C4-2B (cell line): ENCODE measurements at regions not wholly inside any gene's neighbourhood (a gene's known extent, or its start where the extent isn't known, plus 50 kb on each side); places are given as distances from the start of the nearest gene placed in this dataset.

Source experiments
- H3K27ac ChIP-seq: fragments of 450-650 bp; 2 replicates; pipeline ENCODE4 v1.5.1; 2017
- ZFX ChIP-seq: fragments of 450-650 bp; IDR thresholded peaks from 2 replicates; pipeline ENCODE4 v1.6.1; 2017
- TF ChIP-seq, protein P1 (sequence below): fragments of 450-650 bp; conservative IDR thresholded peaks from 2 replicates; pipeline ENCODE4 v1.5.1; 2017; ENCODE audit warnings: mild to moderate bottlenecking

DNA sequence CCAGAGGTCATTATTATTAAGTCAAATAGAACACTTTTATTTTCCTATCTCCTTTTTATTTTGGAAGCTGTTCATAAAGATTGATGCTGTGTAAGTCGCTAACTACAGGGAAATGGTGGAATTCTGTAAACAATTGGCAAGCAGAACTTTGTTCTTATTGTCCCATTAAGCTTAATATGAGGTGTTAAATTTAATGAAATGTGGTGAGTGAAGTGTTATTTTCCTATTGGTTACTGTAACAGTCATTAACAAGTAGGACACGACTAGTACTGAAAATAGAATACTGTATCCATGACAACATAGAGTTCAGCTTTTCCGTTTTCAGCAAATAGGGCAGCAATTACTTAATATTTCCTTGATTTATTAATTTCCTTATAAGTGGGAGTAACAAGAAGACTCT is 279.1 kb upstream of the ZEB2 start:
- TF ChIP-seq, protein P1, sequence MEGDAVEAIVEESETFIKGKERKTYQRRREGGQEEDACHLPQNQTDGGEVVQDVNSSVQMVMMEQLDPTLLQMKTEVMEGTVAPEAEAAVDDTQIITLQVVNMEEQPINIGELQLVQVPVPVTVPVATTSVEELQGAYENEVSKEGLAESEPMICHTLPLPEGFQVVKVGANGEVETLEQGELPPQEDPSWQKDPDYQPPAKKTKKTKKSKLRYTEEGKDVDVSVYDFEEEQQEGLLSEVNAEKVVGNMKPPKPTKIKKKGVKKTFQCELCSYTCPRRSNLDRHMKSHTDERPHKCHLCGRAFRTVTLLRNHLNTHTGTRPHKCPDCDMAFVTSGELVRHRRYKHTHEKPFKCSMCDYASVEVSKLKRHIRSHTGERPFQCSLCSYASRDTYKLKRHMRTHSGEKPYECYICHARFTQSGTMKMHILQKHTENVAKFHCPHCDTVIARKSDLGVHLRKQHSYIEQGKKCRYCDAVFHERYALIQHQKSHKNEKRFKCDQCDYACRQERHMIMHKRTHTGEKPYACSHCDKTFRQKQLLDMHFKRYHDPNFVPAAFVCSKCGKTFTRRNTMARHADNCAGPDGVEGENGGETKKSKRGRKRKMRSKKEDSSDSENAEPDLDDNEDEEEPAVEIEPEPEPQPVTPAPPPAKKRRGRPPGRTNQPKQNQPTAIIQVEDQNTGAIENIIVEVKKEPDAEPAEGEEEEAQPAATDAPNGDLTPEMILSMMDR: no peak
- no peak for TF ChIP-seq ZFX
- no peak overlapping the region for H3K27ac ChIP-seq

DNA sequence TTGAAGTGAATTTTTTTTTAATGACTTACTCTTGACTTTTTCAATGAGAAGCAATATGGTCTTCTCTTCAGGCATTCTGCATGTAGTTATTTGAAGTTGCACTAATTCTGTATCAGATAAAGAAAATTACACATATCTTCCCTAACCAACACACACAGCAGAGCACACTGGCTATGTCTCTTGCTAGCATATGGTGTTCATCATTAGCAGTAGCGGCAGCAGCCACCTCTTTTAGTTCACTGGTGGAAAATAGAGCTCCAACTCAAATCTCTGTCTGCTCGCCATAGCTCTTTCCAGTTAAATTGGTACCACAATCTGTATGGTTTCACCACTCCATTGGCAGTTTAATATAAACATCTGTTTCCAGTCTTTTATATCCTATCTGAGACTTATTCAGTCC is 278.1 kb upstream of the ZEB2 start:
- TF ChIP-seq ZFX: no peak
- TF ChIP-seq, protein P1: no peak

DNA sequence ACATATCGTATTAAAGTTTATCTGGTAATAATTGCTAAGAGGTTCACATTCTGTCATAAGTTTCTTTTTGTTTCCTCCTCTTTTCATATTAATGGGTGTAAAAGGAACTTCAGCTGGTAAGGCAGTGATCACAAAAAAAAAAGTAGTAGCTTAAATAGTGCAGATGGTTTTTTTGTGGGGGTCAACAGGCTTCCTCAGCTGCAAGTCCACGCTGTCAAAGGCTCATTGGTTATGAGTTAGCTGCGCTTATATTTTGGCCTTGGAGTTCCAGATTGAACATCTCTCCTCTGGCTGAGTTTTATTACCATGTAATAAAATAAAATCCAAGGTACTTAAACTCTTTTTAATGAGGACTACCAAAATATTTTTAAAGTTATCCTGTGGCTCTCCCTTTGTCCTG is 277.0 kb upstream of the ZEB2 start:
- H3K27ac ChIP-seq: no peak overlapping the region
- TF ChIP-seq, protein P1: no peak
- TF ChIP-seq ZFX: no peak

More for the DNA sequence above, 278.1 kb upstream of the ZEB2 start:
- H3K27ac ChIP-seq: no peak overlapping the region

DNA sequence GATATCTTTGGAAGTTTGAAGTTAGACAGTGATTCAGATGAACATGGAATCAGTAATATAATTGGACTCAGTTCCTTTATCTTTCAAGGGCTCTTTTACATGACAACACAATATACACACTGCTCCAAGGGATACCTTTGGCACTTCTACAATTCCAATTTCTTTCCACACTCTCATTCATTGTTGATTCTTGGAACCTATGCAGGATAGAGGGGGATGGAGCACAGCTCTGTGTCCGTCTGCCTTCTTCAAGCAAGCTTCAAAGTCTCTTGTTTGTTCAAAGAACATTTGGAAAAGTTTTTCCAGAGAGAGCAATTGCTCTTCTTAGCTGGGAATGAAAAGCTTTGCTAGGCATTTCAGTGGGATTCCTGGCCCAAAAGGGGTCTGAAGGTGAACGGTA is 276.2 kb upstream of the ZEB2 start:
- TF ChIP-seq, protein P1: no peak
- no peak for TF ChIP-seq ZFX
- H3K27ac ChIP-seq: no peak overlapping the region

DNA sequence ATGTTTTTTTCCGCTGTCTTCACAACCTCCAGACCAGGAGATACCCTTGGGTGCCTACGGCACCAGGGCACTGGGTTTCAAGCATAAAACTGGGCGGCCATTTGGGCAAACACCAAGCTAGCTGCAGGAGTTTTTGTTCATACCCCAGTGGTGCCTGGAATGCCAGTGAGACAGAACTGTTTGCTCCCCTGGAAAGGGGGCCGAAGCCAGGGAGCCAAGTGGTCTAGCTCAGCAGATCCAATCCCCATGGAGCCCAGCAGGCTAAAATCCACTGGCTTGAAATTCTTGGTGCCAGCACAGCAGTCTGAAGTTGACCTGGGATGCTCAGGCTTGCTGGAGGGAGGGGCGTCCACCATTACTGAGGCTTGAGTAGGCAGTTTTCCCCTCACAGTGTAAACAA is 265.3 kb upstream of the ZEB2 start:
- TF ChIP-seq, protein P1: no peak
- TF ChIP-seq ZFX: no peak
- H3K27ac ChIP-seq: no peak overlapping the region

DNA sequence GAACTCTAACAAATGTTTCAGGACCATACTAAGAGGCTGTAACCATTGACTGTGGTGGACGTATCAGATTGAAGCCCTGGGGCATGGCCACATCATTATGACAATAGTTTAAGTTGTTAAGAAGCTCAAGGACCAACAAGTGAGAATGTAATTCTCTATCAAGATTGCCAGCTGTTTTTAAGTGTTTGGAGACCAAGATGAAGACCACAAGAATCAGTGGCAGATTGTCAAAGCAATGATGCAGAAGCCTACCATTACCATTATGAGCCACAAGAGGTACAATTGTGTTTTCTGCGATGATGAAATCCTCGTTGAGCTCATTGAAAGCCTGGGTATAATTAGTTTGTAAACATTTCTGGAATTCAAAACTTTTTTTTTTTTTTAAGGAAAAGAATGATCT is 261.1 kb upstream of the ZEB2 start:
- TF ChIP-seq, protein P1: no peak
- TF ChIP-seq ZFX: no peak

DNA sequence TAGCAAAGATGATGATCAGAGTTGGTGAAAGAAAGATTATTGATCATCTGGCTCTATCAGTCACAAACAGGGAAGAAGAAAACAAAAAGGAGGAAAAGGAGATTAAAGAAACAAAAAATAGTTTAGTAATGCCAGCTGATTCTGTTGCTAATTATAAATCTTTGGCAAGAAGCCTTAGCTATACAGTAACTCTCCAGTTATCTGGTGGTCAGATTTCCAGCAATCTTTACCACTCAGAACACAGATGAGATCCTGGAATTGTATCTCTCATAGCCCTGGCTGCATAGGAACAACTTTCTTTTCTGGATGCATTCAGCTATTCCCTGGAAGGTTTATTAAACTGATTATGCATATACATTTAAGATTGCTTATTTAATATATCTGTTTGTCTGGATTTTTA is 256.8 kb upstream of the ZEB2 start:
- H3K27ac ChIP-seq: no peak overlapping the region
- no peak for TF ChIP-seq ZFX
- TF ChIP-seq, protein P1: no peak

More for the DNA sequence above, 261.1 kb upstream of the ZEB2 start:
- H3K27ac ChIP-seq: no peak overlapping the region
